HepG2 (cell line): ENCODE measurements at regions not wholly inside any gene's neighbourhood (a gene's known extent, or its start where the extent isn't known, plus 50 kb on each side); places are given as distances from the start of the nearest gene placed in this dataset.

Experiments used
- ATAC-seq: fragments of 200-7000 bp; cut with Tn5 transposase; 3 replicates; pipeline ENCODE4 v1.9.1; 2020; ENCODE audit warnings: mild to moderate bottlenecking, moderate library complexity
- BruUV-seq: library from RNA; stranded (reverse); fragments of 400-500 nt; replicated peaks from 2 replicates; lab custom pipeline; 2021; lab: Mats Ljungman, UMichigan
- CTCF ChIA-PET: fragments of 300-600 bp; formaldehyde crosslinking; extraction: SDS; loops from one replicate; lab custom pipeline; 2021; ENCODE audit warnings: low total read pairs, inconsistent platforms, low intra/inter-chr PET ratio; lab: Yijun Ruan, JAX
- POLR2A ChIA-PET: fragments of 350-600 bp; sonication (Branson Sonifier 250); formaldehyde crosslinking; loops from one replicate; lab custom pipeline; 2020; ENCODE audit warnings: antibody characterized with exemption, inconsistent platforms; lab: Yijun Ruan, JAX
- DNase-seq: peaks from one replicate; pipeline ENCODE4 v3.0.0-alpha.2; 2015; ENCODE audit warnings: low spot score
- FAIRE-seq: peaks from 3 replicates; lab custom pipeline; 2011; peaks lifted over from hg19 to GRCh38; lab: Jason Lieb, UNC
- H2AFZ ChIP-seq: one replicate; pipeline ENCODE4 v1.6.1; 2011; ENCODE audit warnings: low read length, inconsistent platforms
- H3K27ac ChIP-seq: fragments of 300-600 bp; 3 replicates; pipeline ENCODE4 v1.8.0; 2011; ENCODE audit warnings: mixed run types, mild to moderate bottlenecking, mixed read lengths, low read length, inconsistent platforms; ENCODE audit not compliant: insufficient read depth; ENCODE audit errors: extremely low read length
- H3K27me3 ChIP-seq, 2 experiments: fragments of 200-600 bp in 1 of 2; 2 replicates in 1 of 2; 3 replicates in 1 of 2; pipeline versions ENCODE4 v1.6.0 to v1.8.0; 2011; ENCODE audit warnings: low read length in 2 of 2, mild to moderate bottlenecking in 2 of 2, moderate library complexity in 2 of 2, inconsistent platforms in 1 of 2; ENCODE audit not compliant: insufficient read depth in 2 of 2, control insufficient read depth in 1 of 2
- H3K36me3 ChIP-seq, 2 experiments: fragments of 200-600 bp in 1 of 2; replicated peaks in 1 of 2; 2 replicates in 1 of 2; 3 replicates in 1 of 2; pipeline versions ENCODE4 v1.5.1 to v1.8.0; 2011; ENCODE audit warnings: low read length in 2 of 2, inconsistent platforms in 1 of 2; ENCODE audit not compliant: insufficient read depth in 2 of 2, control insufficient read depth in 1 of 2
- H3K4me1 ChIP-seq: 2 replicates; pipeline ENCODE4 v1.5.1; 2012; ENCODE audit warnings: low read length, inconsistent platforms; ENCODE audit not compliant: insufficient read depth
- H3K4me2 ChIP-seq: 2 replicates; pipeline ENCODE4 v1.6.0; 2011; ENCODE audit warnings: low read depth, low read length, inconsistent platforms
- H3K4me3 ChIP-seq, 3 experiments: fragments of 200-600 bp in 1 of 3; sonication (generic), shearing (Covaris generic) in 1 of 3; replicated peaks in 1 of 3; 2 replicates each; pipeline ENCODE4 v1.5.1; 2011 to 2016; ENCODE audit warnings: low read length in 3 of 3, inconsistent platforms in 2 of 3, low read depth in 2 of 3, mild to moderate bottlenecking in 2 of 3, control low read depth in 1 of 3, mixed read lengths in 1 of 3; ENCODE audit not compliant: insufficient read depth in 1 of 3
- H3K79me2 ChIP-seq: one replicate; pipeline ENCODE4 v1.6.1; 2011; ENCODE audit warnings: low read length, inconsistent platforms; ENCODE audit not compliant: insufficient read depth
- H3K9ac ChIP-seq: 2 replicates; pipeline ENCODE4 v1.6.0; 2011; ENCODE audit warnings: mild to moderate bottlenecking, low read depth, low read length, inconsistent platforms; ENCODE audit not compliant: insufficient read depth
- H3K9me3 ChIP-seq: 2 replicates; pipeline ENCODE4 v1.5.1; 2012; ENCODE audit warnings: mild to moderate bottlenecking, low read length
- H4K20me1 ChIP-seq: 2 replicates; pipeline ENCODE4 v1.6.0; 2011; ENCODE audit warnings: inconsistent platforms, mild to moderate bottlenecking, low read length, moderate library complexity; ENCODE audit not compliant: insufficient read depth
- HOXD1 ChIP-seq: sonication (generic); formaldehyde crosslinking; IDR thresholded peaks from 2 replicates; pipeline ENCODE4 v1.5.0; 2020; ENCODE audit warnings: missing genetic modification reagents
- MXD4 ChIP-seq: IDR thresholded peaks from 2 replicates; pipeline ENCODE4 v1.6.1; 2016; ENCODE audit warnings: mild to moderate bottlenecking, missing biosample characterization, missing genetic modification reagents
- NPAS2 ChIP-seq: sonication (generic); formaldehyde crosslinking; IDR thresholded peaks from 2 replicates; pipeline ENCODE4 v1.8.0; 2022; ENCODE audit warnings: mild to moderate bottlenecking, missing genetic modification reagents, borderline replicate concordance
- NR0B2 ChIP-seq: sonication (generic); formaldehyde crosslinking; IDR thresholded peaks from 2 replicates; pipeline ENCODE4 v1.4.0; 2020; ENCODE audit warnings: mild to moderate bottlenecking, missing genetic modification reagents
- RFX3 ChIP-seq: IDR thresholded peaks from 2 replicates; pipeline ENCODE4 v1.6.1; 2016; ENCODE audit warnings: missing biosample characterization, missing genetic modification reagents
- SNAPC4 ChIP-seq: sonication (generic); formaldehyde crosslinking; IDR thresholded peaks from 2 replicates; pipeline ENCODE4 v1.4.0; 2020; ENCODE audit warnings: mild to moderate bottlenecking, missing genetic modification reagents
- SNRNP70 ChIP-seq: fragments of 200-400 bp; formaldehyde crosslinking; IDR thresholded peaks from 2 replicates; pipeline ENCODE4 v1.6.1; 2017; ENCODE audit warnings: mild to moderate bottlenecking, low read depth, low read length, moderate library complexity
- SP4 ChIP-seq: sonication (generic); formaldehyde crosslinking; IDR thresholded peaks from 2 replicates; pipeline ENCODE4 v1.8.1; 2023; ENCODE audit warnings: mild to moderate bottlenecking, missing genetic modification reagents
- YEATS4 ChIP-seq: sonication (generic); formaldehyde crosslinking; IDR thresholded peaks from 2 replicates; pipeline ENCODE4 v1.4.0; 2020; ENCODE audit warnings: missing genetic modification reagents, borderline replicate concordance
- ZNF382 ChIP-seq: sonication (generic); formaldehyde crosslinking; IDR thresholded peaks from 2 replicates; pipeline ENCODE4 v1.5.0; 2020; ENCODE audit warnings: missing genetic modification reagents, mild to moderate bottlenecking, borderline replicate concordance
- ZNF556 ChIP-seq: sonication (generic); formaldehyde crosslinking; IDR thresholded peaks from 2 replicates; pipeline ENCODE4 v1.4.0; 2020; ENCODE audit warnings: mild to moderate bottlenecking, missing genetic modification reagents, borderline replicate concordance
- ZNF598 ChIP-seq: sonication (generic); formaldehyde crosslinking; IDR thresholded peaks from 2 replicates; pipeline ENCODE4 v1.5.1; 2020; ENCODE audit warnings: mild to moderate bottlenecking, missing genetic modification reagents, borderline replicate concordance
- ZNF883 ChIP-seq: sonication (generic); formaldehyde crosslinking; IDR thresholded peaks from 2 replicates; pipeline ENCODE4 v1.5.1; 2020; ENCODE audit warnings: mild to moderate bottlenecking, missing genetic modification reagents; ENCODE audit errors: not compliant biosample characterization
- WGBS: methylation state at CpG from one replicate; pipeline ENCODE4 v1.1.6; 2017; ENCODE audit warnings: low lambda C conversion rate; 5-methylcytosine and 5-hydroxymethylcytosine counted together
- in situ Hi-C: cut with HindIII; loops from 2 replicates; pipeline ENCODE4 v1.10.0; 2017; ENCODE audit warnings: low pct_unique_long_range_greater_than_20kb; ENCODE audit not compliant: extremely low pct_ligation_motif_present
- intact Hi-C: fragments of 100-400 bp; cut with micrococcal nuclease; formaldehyde crosslinking; loops from one replicate; pipeline ENCODE4 v1.10.0; 2022; ENCODE audit not compliant: unreplicated experiment

- Histone ChIP-seq H3K9ac (no peak overlapping the region), H3K27ac (no peak overlapping the region), H3K79me2 (no peaks in the 10 kb centered on the region), H3K4me2 (no peak overlapping the region), H4K20me1 (no peaks in the 10 kb centered on the region), H3K36me3 (no peaks in the 10 kb centered on the region), H3K9me3 (no peaks in the 10 kb centered on the region), H2AFZ (no peak overlapping the region), H3K27me3 (no peaks in the 10 kb centered on the region), H3K4me1 (no peaks in the 10 kb centered on the region), H3K4me3 (no peak overlapping the region)
- POLR2A ChIA-PET, result no interaction called here
- no TSS peak for BruUV-seq
- CTCF ChIA-PET, result no interaction called here
- TF ChIP-seq RFX3 (no peak), NR0B2 (no peak), HOXD1 (CRISPR knock-in tag) (no peak), SNAPC4 (CRISPR knock-in tag) (no peak), SNRNP70 (no peak), ZNF883 (CRISPR knock-in tag) (no peak), YEATS4 (CRISPR knock-in tag) (no peak), NPAS2 (CRISPR knock-in tag) (no peak), MXD4 (no peak), ZNF382 (CRISPR knock-in tag) (no peak), ZNF556 (CRISPR knock-in tag) (no peak), ZNF598 (CRISPR knock-in tag) (no peak), SP4 (CRISPR knock-in tag) (no peak)
- intact Hi-C loops (no loop called here), in situ Hi-C loops (no loop called here)
- no peak for ATAC-seq
- no peak for DNase-seq
- WGBS, result 22% methylated on average over 2 of the region's 2 CpGs
- no peak for FAIRE-seq
Observed at GRCh38 chr7:25653384-25653783, 425.1 kb upstream of the NPVF start.
